Brain microvascular endothelial cell (primary cell): ENCODE measurements at regions not wholly inside any gene's neighbourhood (a gene's known extent, or its start where the extent isn't known, plus 50 kb on each side); places are given as distances from the start of the nearest gene placed in this dataset.
A peak's percentile ranks its signal among the peaks of the same experiment; 100 is the strongest.

Experiments used
- DNase-seq: peaks from one replicate; pipeline ENCODE4 v3.0.0-alpha.2; 2020
- H3K27ac ChIP-seq: fragments of 250-450 bp; sonication (Bioruptor Pico); 2 replicates; pipeline ENCODE4 v1.5.1; 2020; ENCODE audit warnings: mild to moderate bottlenecking, moderate library complexity
- H3K27me3 ChIP-seq: fragments of 250-450 bp; sonication (Bioruptor Pico); replicated peaks from 2 replicates; pipeline ENCODE4 v1.5.1; 2020; ENCODE audit warnings: mild to moderate bottlenecking
- H3K36me3 ChIP-seq: fragments of 250-450 bp; sonication (Bioruptor Pico); replicated peaks from 2 replicates; pipeline ENCODE4 v1.5.1; 2020; ENCODE audit warnings: mild to moderate bottlenecking
- H3K4me3 ChIP-seq: 2 replicates; pipeline ENCODE4 v1.5.1; 2011; ENCODE audit warnings: low read depth, mild to moderate bottlenecking, control low read depth, low read length, moderate library complexity
- in situ Hi-C: cut with HindIII; loops from 2 replicates; pipeline ENCODE4 v1.10.0; 2017; ENCODE audit warnings: low sequenced_read_pairs, low pct_ligation_motif_present
- TF ChIP-seq, protein P1 (sequence below): IDR thresholded peaks from 2 replicates; pipeline ENCODE4 v1.5.1; 2011; ENCODE audit warnings: low read depth, mild to moderate bottlenecking, moderate library complexity, low read length, control low read depth, inconsistent platforms; ENCODE audit errors: missing control alignments

DNA sequence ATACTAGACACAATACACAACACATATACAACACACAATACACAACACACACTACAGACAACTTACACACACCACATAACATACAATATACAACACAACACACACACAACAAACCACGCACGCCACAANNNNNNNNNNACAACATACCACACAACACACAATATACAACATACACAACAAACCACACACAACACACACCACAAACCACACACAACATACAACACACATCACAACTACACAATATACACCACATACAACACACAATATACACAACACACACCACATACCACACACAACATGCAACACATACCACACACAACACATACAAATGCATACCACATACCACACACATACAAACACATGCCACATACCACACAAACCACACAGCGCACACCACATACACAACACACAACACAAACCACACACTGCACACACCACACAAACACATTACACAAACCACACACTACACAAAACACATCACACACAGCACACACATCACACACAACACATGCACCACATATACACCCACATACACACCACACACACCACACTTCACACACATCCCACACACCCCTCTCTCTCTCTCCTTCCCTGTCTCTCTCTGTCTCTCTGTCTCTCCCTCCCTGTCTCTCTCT is 108.3 kb downstream of the ETS2 start:
- Histone ChIP-seq H3K36me3 (no peaks in the 10 kb centered on the region), H3K4me3 (no peak overlapping the region), H3K27me3 (no peaks in the 10 kb centered on the region), H3K27ac (no peak overlapping the region)
- in situ Hi-C loops = no loop called here
- DNase-seq = no peak
- TF ChIP-seq, protein P1, sequence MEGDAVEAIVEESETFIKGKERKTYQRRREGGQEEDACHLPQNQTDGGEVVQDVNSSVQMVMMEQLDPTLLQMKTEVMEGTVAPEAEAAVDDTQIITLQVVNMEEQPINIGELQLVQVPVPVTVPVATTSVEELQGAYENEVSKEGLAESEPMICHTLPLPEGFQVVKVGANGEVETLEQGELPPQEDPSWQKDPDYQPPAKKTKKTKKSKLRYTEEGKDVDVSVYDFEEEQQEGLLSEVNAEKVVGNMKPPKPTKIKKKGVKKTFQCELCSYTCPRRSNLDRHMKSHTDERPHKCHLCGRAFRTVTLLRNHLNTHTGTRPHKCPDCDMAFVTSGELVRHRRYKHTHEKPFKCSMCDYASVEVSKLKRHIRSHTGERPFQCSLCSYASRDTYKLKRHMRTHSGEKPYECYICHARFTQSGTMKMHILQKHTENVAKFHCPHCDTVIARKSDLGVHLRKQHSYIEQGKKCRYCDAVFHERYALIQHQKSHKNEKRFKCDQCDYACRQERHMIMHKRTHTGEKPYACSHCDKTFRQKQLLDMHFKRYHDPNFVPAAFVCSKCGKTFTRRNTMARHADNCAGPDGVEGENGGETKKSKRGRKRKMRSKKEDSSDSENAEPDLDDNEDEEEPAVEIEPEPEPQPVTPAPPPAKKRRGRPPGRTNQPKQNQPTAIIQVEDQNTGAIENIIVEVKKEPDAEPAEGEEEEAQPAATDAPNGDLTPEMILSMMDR = no peak

DNA sequence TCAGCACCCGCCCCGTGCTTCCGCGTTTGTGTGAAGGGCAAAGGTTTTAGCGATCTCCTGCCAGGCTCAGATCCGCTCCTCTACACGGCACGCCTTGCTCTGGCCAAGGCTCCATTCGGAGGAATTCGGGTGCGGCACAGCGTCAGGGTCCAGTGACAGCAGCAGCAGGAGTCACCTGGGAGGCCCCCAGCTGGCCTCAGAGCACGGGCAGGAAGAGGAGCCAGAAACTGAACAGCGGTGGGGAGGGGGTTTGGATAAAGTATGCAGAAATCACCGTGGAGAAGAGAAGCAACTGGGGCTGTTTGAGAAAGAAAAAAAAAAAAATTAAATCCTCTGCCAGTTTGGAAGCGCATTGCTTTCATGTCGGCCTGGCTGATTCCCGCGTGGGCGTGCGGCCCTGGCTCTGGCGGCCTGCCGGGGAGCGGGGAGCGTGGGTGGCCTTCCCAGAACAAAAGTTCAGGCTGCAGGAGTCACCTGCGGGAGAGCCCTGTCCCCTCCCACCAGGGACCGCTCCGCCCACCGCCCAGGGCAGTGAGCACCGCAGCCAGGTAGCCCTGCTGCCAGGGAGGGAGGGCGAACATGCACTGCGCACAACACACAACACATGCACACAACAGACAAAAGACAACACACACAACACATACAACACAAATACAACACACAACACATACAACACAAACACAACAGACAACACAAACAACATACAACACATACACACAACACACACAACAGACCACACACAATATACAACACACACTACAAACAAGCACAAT is 107.6 kb downstream of the ETS2 start:
- H3K4me3 ChIP-seq = peak overlapping the region; percentile 33
- DNase-seq = no peak
- H3K36me3 ChIP-seq = no peaks in the 10 kb centered on the region
- in situ Hi-C loops = no loop called here
- H3K27me3 ChIP-seq = no peaks in the 10 kb centered on the region
- TF ChIP-seq, protein P1 = no peak
- H3K27ac ChIP-seq = no peak overlapping the region

DNA sequence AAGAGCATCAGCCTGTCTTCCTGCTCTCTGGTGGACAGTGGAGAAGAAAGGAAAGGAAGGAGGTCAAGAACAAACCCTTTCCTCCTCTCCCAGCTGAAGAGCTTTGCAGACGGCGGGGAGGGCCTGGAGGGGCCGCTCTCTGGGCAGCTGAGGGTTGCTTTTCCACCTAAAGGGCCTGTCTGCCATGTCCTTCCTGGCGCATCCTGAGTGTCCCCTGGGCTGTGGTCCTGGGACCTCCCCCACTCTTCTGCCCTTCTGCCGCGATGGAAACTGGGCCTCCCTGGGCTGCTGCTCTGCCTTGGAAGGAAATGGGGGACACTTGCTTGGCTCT is 107.0 kb downstream of the ETS2 start:
- no peak overlapping the region for H3K27ac ChIP-seq
- TF ChIP-seq, protein P1 = no peak
- no peaks in the 10 kb centered on the region for H3K36me3 ChIP-seq
- in situ Hi-C loops = no loop called here
- H3K27me3 ChIP-seq = no peaks in the 10 kb centered on the region
- H3K4me3 ChIP-seq = no peak overlapping the region
- DNase-seq = no peak

DNA sequence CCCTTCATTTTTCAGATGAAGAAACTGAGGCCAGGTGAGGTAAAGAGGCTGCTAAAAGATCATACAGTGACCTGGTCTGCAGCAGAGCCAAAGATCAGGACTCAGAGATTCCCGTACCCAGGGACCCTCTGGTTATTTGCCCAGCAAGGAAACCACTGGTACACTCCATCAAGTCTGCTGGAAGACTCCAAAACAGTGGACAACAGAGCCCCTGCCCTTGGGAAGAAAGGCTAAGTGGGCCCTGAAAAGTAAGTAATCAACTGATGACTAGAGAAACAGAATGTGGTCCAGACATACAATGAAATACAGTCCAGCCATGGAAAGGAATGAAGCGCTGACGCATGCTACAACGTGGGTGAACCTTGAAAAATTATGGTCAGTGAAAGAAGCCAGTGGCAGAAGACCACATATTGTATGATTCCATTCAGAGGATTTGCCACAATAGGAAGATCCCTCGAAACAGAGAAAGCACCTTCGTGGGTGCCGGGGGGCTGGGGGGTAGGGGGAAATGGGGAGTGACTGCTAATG is 106.4 kb downstream of the ETS2 start:
- Histone ChIP-seq H3K36me3 (no peaks in the 10 kb centered on the region), H3K27me3 (no peaks in the 10 kb centered on the region), H3K4me3 (no peak overlapping the region), H3K27ac (no peak overlapping the region)
- in situ Hi-C loops = no loop called here
- no peak for DNase-seq
- TF ChIP-seq, protein P1 = no peak

DNA sequence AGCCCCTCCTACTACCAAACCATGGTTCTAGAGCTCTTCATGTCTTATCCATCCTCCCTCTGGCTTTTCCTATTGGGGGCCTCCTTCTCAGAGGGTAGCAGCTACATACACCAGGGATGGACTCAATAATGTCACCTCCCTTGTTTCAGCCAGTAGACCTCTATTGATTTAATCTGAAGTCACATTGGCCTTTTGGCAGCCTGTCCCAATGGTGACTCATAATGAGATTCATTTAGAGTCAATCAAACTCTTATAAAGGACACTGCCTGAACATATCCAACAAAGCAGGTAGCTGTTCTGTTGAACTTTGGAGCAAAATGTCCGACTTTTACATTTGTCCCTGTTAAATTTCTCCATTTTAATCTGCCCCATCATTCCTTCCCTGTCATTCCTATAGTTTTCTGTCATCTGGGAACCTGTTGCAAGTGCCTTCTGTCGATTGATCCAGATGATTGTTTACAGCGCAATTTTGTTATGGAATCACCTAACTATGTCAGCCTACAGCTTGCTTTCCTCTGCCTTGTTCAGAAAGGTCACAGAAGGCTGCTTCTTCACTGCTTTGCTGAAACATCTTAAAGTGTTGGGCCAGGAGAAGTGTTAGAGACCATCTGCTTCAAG is 105.9 kb downstream of the ETS2 start:
- no peak for DNase-seq
- in situ Hi-C loops = no loop called here
- no peaks in the 10 kb centered on the region for H3K27me3 ChIP-seq
- H3K36me3 ChIP-seq = no peaks in the 10 kb centered on the region
- TF ChIP-seq, protein P1 = no peak
- H3K27ac ChIP-seq = no peak overlapping the region
- no peak overlapping the region for H3K4me3 ChIP-seq
